A673 (cell line): ENCODE measurements at regions not wholly inside any gene's neighbourhood (a gene's known extent, or its start where the extent isn't known, plus 50 kb on each side); places are given as distances from the start of the nearest gene placed in this dataset.

Experiments
- EZH2 ChIP-seq: fragments of 200-600 bp; sonication (generic); IDR thresholded peaks from 2 replicates; pipeline ENCODE4 v1.6.1; 2017; ENCODE audit warnings: borderline replicate concordance, low read depth, mild to moderate bottlenecking, mixed read lengths, antibody characterized with exemption, low read length; ENCODE audit not compliant: poor library complexity, severe bottlenecking
- TF ChIP-seq, protein P1 (sequence below): fragments of 300-800, 200-600 bp; sonication (generic); conservative IDR thresholded peaks from 2 replicates; pipeline ENCODE4 v1.5.1; 2017; ENCODE audit warnings: low read depth, mild to moderate bottlenecking, antibody characterized with exemption, low read length, moderate library complexity, mixed read lengths

DNA sequence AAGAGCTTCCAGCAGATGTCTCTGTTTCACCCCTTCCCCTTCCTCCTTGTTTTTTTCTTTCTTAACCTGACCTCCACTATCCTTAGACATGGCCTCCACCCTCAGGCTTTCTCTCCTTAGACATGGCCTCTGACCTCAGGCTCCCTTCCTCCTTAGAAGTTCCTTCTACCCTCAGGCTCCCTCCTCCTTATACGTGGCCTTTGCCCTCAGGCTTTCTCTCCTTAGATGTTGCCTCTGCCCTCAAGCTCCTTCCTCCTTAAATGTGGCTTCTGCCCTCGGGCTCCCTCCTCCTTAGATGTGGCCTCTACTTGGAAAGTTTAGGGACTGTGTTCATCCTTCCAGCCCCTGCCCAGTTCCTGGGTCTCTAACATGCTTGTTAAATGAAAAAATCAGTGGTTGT lies 180.4 kb upstream of the S1PR3 start:
- TF ChIP-seq, protein P1, sequence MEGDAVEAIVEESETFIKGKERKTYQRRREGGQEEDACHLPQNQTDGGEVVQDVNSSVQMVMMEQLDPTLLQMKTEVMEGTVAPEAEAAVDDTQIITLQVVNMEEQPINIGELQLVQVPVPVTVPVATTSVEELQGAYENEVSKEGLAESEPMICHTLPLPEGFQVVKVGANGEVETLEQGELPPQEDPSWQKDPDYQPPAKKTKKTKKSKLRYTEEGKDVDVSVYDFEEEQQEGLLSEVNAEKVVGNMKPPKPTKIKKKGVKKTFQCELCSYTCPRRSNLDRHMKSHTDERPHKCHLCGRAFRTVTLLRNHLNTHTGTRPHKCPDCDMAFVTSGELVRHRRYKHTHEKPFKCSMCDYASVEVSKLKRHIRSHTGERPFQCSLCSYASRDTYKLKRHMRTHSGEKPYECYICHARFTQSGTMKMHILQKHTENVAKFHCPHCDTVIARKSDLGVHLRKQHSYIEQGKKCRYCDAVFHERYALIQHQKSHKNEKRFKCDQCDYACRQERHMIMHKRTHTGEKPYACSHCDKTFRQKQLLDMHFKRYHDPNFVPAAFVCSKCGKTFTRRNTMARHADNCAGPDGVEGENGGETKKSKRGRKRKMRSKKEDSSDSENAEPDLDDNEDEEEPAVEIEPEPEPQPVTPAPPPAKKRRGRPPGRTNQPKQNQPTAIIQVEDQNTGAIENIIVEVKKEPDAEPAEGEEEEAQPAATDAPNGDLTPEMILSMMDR, result no peak
- TF ChIP-seq EZH2, result no peak
